Fibroblast of villous mesenchyme (primary cell): ENCODE measurements at regions not wholly inside any gene's neighbourhood (a gene's known extent, or its start where the extent isn't known, plus 50 kb on each side); places are given as distances from the start of the nearest gene placed in this dataset.

Source experiments
- DNase-seq: peaks from one replicate; pipeline ENCODE4 v3.0.0-alpha.2; 2010; ENCODE audit warnings: low read depth
- H3K4me3 ChIP-seq: 2 replicates; pipeline ENCODE4 v1.5.1; 2011; ENCODE audit warnings: low read depth, mild to moderate bottlenecking, low read length
- TF ChIP-seq, protein P1 (sequence below): IDR thresholded peaks from 2 replicates; pipeline ENCODE4 v1.5.1; 2012; ENCODE audit warnings: low read depth, mild to moderate bottlenecking, low read length; ENCODE audit not compliant: insufficient read depth

DNA sequence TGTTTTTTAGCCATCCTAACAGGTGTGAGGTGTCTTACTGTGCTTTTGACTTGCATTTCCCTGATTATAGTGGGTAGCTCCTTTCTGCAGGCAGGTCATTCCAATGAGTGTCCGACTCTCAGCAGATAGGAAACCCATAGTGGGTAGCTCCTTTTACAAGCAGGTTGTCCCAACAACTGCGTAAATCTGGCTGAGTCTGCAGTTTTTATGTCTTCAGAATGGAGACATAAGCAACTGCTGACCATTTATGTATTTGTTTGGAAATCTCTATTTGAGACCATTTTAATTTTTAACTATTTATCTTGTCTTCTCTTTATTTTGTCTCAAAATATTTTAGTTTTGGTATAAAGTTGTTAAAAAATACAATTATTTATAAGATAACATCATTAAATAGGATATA lies 839.4 kb downstream of the SLITRK6 start:
- TF ChIP-seq, protein P1, sequence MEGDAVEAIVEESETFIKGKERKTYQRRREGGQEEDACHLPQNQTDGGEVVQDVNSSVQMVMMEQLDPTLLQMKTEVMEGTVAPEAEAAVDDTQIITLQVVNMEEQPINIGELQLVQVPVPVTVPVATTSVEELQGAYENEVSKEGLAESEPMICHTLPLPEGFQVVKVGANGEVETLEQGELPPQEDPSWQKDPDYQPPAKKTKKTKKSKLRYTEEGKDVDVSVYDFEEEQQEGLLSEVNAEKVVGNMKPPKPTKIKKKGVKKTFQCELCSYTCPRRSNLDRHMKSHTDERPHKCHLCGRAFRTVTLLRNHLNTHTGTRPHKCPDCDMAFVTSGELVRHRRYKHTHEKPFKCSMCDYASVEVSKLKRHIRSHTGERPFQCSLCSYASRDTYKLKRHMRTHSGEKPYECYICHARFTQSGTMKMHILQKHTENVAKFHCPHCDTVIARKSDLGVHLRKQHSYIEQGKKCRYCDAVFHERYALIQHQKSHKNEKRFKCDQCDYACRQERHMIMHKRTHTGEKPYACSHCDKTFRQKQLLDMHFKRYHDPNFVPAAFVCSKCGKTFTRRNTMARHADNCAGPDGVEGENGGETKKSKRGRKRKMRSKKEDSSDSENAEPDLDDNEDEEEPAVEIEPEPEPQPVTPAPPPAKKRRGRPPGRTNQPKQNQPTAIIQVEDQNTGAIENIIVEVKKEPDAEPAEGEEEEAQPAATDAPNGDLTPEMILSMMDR: no peak
- no peak for DNase-seq
- no peak overlapping the region for H3K4me3 ChIP-seq

DNA sequence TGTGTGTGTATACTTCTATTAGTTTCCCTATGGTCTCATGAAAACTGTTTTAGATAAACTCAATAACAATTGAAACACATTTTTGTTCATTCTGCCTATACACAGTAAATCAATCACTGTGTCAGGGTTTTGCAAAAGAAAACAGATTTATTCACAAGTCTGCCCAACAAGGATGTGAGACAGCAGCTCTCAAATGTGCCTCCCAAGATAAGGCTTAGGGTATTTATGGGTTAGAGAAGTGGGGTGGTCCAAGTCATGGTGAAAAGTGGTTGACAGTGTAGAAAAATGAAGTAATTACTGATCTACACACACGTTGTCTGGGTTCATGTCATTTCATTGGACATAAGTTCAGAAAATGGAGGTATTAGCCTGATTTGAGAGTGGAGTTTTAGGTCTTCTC lies 844.6 kb downstream of the SLITRK6 start:
- TF ChIP-seq, protein P1: no peak

DNA sequence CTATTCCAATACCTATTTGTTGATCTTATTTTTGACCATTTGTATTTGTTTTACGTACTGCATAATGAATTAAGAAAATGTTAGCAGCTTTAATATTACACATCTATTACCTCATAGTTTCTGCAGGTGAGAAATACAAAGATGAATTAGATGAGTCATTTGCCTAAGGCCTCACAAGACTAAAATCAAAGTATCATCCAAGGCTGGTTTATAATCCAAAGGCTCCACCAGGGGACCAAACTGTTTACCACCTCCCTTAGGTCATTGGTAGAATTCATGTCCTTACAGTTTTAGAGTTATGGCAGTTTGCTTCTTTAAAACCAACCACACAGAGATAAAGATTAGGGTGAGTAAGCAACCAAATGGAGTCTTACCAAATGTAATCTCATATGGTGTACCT lies 848.1 kb downstream of the SLITRK6 start:
- DNase-seq: no peak
- H3K4me3 ChIP-seq: no peak overlapping the region
- TF ChIP-seq, protein P1: no peak

More for the DNA sequence above, 844.6 kb downstream of the SLITRK6 start:
- no peak overlapping the region for H3K4me3 ChIP-seq
- no peak for DNase-seq

DNA sequence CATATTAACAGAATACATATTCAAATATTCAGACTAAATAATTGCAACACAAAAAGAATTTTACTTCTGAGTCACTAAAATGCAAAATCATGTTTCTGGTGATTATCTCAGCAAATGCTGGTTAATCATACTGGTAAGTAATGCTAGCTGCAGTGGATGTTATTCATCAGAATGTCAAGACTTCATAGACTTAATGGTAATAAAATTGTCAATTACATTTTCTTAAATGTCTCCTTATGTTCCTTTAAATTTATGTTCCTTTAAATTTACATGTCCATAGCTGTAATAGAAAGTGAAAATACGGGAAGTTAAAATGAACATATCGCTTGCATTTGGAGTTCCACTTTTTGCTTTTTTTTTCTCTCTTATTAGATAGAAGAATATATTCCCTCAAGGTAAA lies 853.0 kb downstream of the SLITRK6 start:
- DNase-seq: no peak
- TF ChIP-seq, protein P1: no peak
- H3K4me3 ChIP-seq: no peak overlapping the region

DNA sequence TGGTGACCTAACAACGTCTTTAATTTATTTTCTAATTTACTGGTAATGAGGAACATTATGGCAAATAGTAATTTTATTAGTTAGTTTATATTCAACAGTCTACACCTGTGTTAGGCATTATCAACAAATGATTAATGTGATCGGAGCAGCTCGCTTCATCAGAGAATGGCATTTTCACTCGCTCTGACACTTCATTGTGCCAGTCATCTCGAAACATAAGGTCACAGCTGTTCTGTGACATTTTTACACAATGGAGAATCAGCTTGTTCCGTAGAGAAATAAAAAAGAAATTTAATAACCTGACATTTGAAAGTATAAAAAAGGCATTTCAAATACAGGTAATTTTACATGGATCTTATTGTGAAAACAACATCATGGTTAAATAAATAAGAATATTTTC lies 858.4 kb downstream of the SLITRK6 start:
- TF ChIP-seq, protein P1: no peak
- DNase-seq: no peak

DNA sequence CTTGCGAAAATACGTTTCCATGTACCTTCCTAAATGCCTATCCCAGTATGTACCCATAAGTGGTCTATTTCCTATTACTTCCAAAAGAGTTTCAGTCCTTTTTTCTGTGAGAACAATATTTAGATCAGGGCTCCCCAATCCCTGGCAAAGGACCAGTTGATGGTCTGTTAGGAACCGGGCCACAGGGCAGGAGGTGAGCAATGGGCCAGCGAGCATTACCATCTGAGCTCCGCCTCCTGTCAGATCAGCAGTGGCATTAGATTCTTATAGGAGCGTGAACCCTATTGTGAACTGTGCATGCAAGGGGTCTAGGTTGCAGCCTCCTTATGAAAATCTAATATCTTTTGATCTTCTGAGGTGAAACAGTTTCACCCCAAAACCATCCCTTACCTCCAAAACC lies 859.1 kb downstream of the SLITRK6 start:
- DNase-seq: no peak
- TF ChIP-seq, protein P1: no peak
- no peak overlapping the region for H3K4me3 ChIP-seq

More for the DNA sequence above, 858.4 kb downstream of the SLITRK6 start:
- H3K4me3 ChIP-seq: no peak overlapping the region

DNA sequence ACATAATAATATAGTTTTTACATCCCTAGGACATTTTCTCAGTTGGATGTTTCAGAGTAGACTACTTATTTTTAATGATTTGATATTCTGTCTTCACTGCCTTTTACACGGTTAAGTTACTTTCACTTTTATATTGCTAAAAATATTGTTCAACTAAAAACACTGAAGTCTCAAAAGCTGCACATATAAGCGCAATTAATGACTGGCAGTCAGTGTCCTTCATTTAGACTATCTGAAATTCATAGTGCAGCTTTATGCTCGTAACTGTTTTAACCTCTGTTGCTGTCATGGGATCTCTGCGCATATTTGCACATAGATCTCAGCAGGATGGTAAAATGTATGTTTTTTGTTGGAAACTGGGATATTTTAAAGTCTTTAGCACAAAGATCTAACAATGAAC lies 864.3 kb downstream of the SLITRK6 start:
- no peak overlapping the region for H3K4me3 ChIP-seq
- TF ChIP-seq, protein P1: no peak
- no peak for DNase-seq
